Bone marrow (tissue), 2 donors: ENCODE measurements at regions not wholly inside any gene's neighbourhood (a gene's known extent, or its start where the extent isn't known, plus 50 kb on each side); places are given as distances from the start of the nearest gene placed in this dataset.

Experiments used
- DNase-seq, 2 donors: peaks; one replicate each; lab custom pipeline; 2025; lab: John Stamatoyannopoulos, UW

DNA sequence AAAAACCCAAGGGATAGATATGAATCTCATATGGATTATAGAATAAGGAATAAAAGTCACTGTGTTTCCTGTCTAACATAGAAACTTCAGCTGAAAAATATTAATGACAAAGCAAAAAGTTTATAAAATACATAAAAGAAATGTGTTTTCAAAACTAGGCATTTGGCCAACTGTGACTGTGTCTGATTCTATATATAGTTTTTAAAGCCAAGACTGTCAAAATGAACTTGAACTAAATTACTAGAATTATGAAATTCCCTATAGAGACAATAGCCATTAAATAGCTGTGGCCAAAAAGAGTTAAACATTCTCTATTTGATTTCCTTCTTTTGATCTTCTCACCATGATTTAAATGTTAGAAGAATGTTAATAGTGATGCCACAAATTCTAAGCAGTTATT lies 311.2 kb upstream of the SEMA3D start:
- no peak for DNase-seq

GRCh38 chr7:85489498-85489897 lies 302.6 kb upstream of the SEMA3D start:
- no peak for DNase-seq

- no peak for DNase-seq
These were observed 301.6 kb upstream of the SEMA3D start for GRCh38 chr7:85488406-85488805.

DNA sequence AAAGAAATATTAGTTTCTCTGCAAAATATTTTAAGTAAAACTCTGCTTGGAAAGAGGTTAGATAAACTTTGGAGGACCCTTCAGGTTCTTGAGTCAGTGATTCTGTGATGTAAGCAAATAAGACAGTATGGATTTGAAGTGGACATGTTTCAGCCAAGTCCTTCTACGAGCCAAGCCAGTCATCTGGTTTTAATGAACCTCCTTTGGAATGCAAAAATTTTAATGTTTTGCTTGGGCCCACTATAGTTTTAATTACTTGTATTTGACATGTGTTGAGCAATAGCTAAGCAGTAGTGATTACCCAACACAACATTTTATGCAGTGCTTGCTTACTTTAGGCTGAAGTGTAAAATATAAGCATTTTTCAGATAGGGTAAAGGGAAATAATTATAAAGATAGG lies 296.3 kb upstream of the SEMA3D start:
- no peak for DNase-seq

- DNase-seq: no peak
These were observed 293.8 kb upstream of the SEMA3D start for GRCh38 chr7:85480666-85481065.

- no peak for DNase-seq
These were observed 293.2 kb upstream of the SEMA3D start for GRCh38 chr7:85479918-85480643.

GRCh38 chr7:85478530-85478929 lies 291.7 kb upstream of the SEMA3D start:
- no peak for DNase-seq

- DNase-seq: no peak
These were observed 288.6 kb upstream of the SEMA3D start for GRCh38 chr7:85475476-85475875.

- no peak for DNase-seq
These were observed 288.2 kb upstream of the SEMA3D start for GRCh38 chr7:85475071-85475470.

- DNase-seq: no peak
These were observed 287.4 kb upstream of the SEMA3D start for GRCh38 chr7:85474234-85474633.

GRCh38 chr7:85471740-85472139 lies 284.9 kb upstream of the SEMA3D start:
- DNase-seq: peak in 1 of 2 donors; percentile 93

DNA sequence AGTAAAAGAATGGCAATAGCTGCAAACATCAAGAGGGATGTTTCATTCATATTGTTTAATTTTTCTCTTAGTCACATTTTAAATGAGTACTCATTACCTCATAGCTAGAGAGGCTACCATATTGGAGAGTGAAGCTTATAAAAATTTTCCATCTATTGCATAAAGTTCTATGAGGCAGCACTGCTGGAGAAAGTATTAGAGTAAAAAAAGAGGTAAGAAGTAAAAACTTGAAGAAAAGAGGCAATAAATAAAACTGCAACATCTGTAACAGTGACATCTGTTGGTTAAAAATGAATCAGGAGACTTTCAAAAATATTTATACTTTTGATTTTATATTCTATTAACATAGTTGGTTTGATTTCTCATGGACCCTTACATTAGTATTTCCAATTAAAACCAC lies 284.5 kb upstream of the SEMA3D start:
- DNase-seq: no peak

- DNase-seq: no peak
These were observed 282.7 kb upstream of the SEMA3D start for GRCh38 chr7:85469446-85470010.

GRCh38 chr7:85464042-85464651 lies 277.3 kb upstream of the SEMA3D start:
- DNase-seq: no peak

GRCh38 chr7:85462671-85463070 lies 275.8 kb upstream of the SEMA3D start:
- DNase-seq: no peak

DNA sequence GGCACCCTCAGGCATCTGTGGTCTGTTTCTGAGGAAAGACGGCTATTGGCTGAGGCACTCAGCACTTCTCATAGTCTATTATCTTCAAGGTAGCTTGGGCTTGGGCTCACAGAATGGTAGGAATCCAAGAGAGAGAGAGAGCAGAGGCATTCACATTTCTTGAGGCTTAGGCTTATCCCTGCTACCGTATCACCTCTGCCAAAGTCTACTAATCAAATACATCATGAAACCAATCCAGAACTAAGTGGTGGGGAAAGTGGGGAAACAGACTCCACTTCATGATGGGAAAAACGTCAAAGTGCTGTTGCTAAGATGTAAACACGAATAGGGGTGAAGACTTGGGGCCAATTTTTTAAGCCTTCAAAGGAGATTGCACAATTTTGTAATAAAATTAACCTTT lies 271.1 kb upstream of the SEMA3D start:
- no peak for DNase-seq

DNA sequence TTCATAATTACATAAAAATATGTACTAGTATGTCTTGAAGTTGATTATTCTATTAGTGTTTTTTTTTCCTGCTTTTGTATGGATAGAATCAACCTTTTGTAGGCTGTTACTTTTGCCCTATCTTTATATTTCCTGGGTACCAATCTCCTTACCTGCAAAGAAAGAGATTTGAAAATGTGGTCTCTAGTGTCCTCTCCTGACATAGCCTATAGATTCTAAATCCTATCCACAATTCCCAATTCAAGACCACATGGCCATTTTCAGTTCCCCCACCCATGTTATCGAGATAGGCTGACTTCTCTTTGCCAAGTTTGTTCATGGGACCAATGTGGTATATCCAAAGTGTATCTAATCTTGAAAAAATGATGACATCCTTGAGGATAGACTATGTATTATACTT lies 269.4 kb upstream of the SEMA3D start:
- no peak for DNase-seq

GRCh38 chr7:85454904-85455303 lies 268.0 kb upstream of the SEMA3D start:
- no peak for DNase-seq

DNA sequence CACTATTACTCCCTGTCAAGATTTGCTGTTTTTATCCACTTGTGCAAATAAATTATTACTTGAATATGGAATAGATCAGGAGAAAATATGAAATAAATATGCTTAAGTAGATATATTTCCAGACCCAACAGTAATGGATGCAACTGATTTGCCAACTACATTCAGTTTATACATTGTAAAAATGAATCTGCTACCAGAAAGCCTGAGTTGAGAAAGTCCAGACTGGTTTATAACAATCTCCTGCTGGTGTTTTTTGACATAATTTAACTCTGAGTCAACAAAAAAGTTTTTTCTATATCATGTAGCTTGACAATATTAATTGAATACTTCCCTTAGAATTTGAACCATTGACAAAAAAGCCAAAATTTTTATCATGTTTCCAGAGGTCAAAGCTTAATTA lies 265.8 kb upstream of the SEMA3D start:
- DNase-seq: no peak

DNA sequence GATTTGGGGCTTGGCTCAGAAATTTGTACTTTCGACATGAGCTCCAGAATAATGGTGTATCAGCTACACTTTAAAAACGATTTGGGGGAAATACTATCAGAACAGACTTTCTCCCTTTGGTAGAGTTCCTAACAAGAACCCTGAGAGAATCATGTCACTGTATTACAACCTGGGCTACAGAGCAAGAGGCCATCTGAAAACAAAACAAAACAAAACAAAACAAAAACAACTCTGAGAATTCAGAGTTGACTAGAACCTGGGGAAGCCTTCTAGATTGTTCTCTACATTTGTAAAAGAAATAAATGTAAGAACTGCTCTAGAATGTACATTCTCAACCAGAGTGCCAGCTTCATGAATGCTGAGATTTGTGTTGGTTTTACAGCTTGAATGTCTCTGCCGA lies 262.6 kb upstream of the SEMA3D start:
- no peak for DNase-seq

DNA sequence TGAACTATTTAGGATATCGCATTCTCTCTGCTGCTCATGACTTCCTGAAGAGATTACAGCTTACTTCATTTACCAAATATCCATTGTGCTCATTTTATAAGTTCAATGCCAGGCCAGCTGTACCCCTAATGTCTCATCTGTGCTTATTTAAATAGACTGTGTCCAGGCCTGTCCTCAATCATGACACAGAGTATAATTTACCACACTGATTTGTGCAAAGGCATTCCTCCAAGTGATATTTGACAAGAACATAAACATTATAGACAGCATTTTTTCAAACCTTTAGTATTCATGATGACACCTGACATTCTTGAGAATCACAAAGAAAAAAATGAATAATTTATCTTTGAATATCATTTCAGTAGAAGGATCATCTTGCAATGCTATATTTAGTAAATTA lies 260.1 kb upstream of the SEMA3D start:
- DNase-seq: no peak

- no peak for DNase-seq
These were observed 239.7 kb upstream of the SEMA3D start for GRCh38 chr7:85426487-85426960.

- DNase-seq: no peak
These were observed 237.4 kb upstream of the SEMA3D start for GRCh38 chr7:85424298-85424697.
